ENCODE measurements at regions not wholly inside any gene's neighbourhood (a gene's known extent, or its start where the extent isn't known, plus 50 kb on each side); places are given as distances from the start of the nearest gene placed in this dataset.

- no peak for DNase-seq (ENCODE audit: low spot score)
These were observed 2015.7 kb upstream of the LRRTM1 start for GRCh38 chr2:82320296-82320695.

- DNase-seq (ENCODE audit: low spot score) = no peak
These were observed 2012.5 kb upstream of the LRRTM1 start for GRCh38 chr2:82317012-82317411.

- no peak for DNase-seq (ENCODE audit: low spot score)
These were observed 2012.0 kb upstream of the LRRTM1 start for GRCh38 chr2:82316586-82316985.

GRCh38 chr2:82314836-82315472 is 2010.4 kb upstream of the LRRTM1 start:
- DNase-seq (ENCODE audit: low spot score) = no peak

- DNase-seq (ENCODE audit: low spot score) = no peak
These were observed 2003.0 kb upstream of the LRRTM1 start for GRCh38 chr2:82307511-82307910.

- no peak for DNase-seq (ENCODE audit: low spot score)
These were observed 1997.0 kb upstream of the LRRTM1 start for GRCh38 chr2:82301506-82301905.

- no peak for DNase-seq (ENCODE audit: low spot score)
These were observed 1984.9 kb upstream of the LRRTM1 start for GRCh38 chr2:82289446-82289845.

- DNase-seq (ENCODE audit: low spot score) = no peak
These were observed 1978.5 kb upstream of the LRRTM1 start for GRCh38 chr2:82283075-82283474.

GRCh38 chr2:82282111-82282882 is 1977.7 kb upstream of the LRRTM1 start:
- no peak for DNase-seq (ENCODE audit: low spot score)

GRCh38 chr2:82279367-82279766 is 1974.8 kb upstream of the LRRTM1 start:
- DNase-seq (ENCODE audit: low spot score) = no peak

GRCh38 chr2:82278416-82278815 is 1973.9 kb upstream of the LRRTM1 start:
- no peak for DNase-seq (ENCODE audit: low spot score)

GRCh38 chr2:82275599-82275998 is 1971.0 kb upstream of the LRRTM1 start:
- DNase-seq (ENCODE audit: low spot score) = no peak

- DNase-seq (ENCODE audit: low spot score) = no peak
These were observed 1963.9 kb upstream of the LRRTM1 start for GRCh38 chr2:82268446-82268845.

- DNase-seq (ENCODE audit: low spot score) = no peak
These were observed 1956.0 kb upstream of the LRRTM1 start for GRCh38 chr2:82260521-82260920.

- DNase-seq (ENCODE audit: low spot score) = no peak
These were observed 1955.0 kb upstream of the LRRTM1 start for GRCh38 chr2:82259551-82259950.

GRCh38 chr2:82257796-82258555 is 1953.4 kb upstream of the LRRTM1 start:
- DNase-seq (ENCODE audit: low spot score) = no peak

GRCh38 chr2:82256983-82257632 is 1952.6 kb upstream of the LRRTM1 start:
- no peak for DNase-seq (ENCODE audit: low spot score)

- DNase-seq (ENCODE audit: low spot score) = no peak
These were observed 1951.7 kb upstream of the LRRTM1 start for GRCh38 chr2:82256288-82256687.

GRCh38 chr2:82254728-82255127 is 1950.2 kb upstream of the LRRTM1 start:
- DNase-seq (ENCODE audit: low spot score) = no peak

GRCh38 chr2:82246220-82246775 is 1941.7 kb upstream of the LRRTM1 start:
- DNase-seq (ENCODE audit: low spot score) = no peak

GRCh38 chr2:82239176-82239575 is 1934.6 kb upstream of the LRRTM1 start:
- DNase-seq (ENCODE audit: low spot score) = no peak

GRCh38 chr2:82237994-82238662 is 1933.6 kb upstream of the LRRTM1 start:
- no peak for DNase-seq (ENCODE audit: low spot score)

All from CD4-positive, alpha-beta T cell treated with Interleukin-6 at 100 ng/mL for 8 hours (primary cell).